GM12878 (cell line): ENCODE measurements at regions not wholly inside any gene's neighbourhood (a gene's known extent, or its start where the extent isn't known, plus 50 kb on each side); places are given as distances from the start of the nearest gene placed in this dataset.

Source experiments
- ATAC-seq: fragments of 200-7000 bp; cut with Tn5 transposase; 3 replicates; pipeline ENCODE4 v1.9.1; 2020; ENCODE audit warnings: mild to moderate bottlenecking, moderate library complexity
- BruUV-seq: library from RNA; stranded (reverse); fragments of 400-500 nt; replicated peaks from 2 replicates; lab custom pipeline; 2021; lab: Mats Ljungman, UMichigan
- CTCF ChIA-PET: fragments of 300-600 bp; sonication (Branson Sonifier 250); formaldehyde crosslinking; extraction: SDS; loops from one replicate; lab custom pipeline; 2021; ENCODE audit warnings: inconsistent platforms; lab: Yijun Ruan, JAX
- POLR2A ChIA-PET: fragments of 350-600 bp; formaldehyde crosslinking; extraction: SDS; loops from one replicate; lab custom pipeline; 2021; ENCODE audit warnings: inconsistent platforms; lab: Charles Lee
- RAD21 ChIA-PET: fragments of 300-600 bp; sonication (Branson Sonifier 250); formaldehyde crosslinking; loops from one replicate; lab custom pipeline; 2023; ENCODE audit warnings: antibody characterized with exemption; ENCODE audit not compliant: unreplicated experiment; lab: Charles Lee
- SMC1A ChIA-PET: fragments of 300-600 bp; sonication (Branson Sonifier 250); formaldehyde crosslinking; loops from one replicate; lab custom pipeline; 2023; ENCODE audit not compliant: unreplicated experiment, uncharacterized antibody; lab: Charles Lee
- DNase-seq: peaks from one replicate; pipeline ENCODE4 v3.0.0-alpha.2; 2011; ENCODE audit warnings: low read depth, low spot score
- FAIRE-seq: peaks from 3 replicates; lab custom pipeline; 2011; peaks lifted over from hg19 to GRCh38; lab: Jason Lieb, UNC
- H2AFZ ChIP-seq: 2 replicates; pipeline ENCODE4 v1.6.0; 2011; ENCODE audit warnings: low read depth, low read length, control low read depth; ENCODE audit not compliant: control insufficient read depth
- H3K27ac ChIP-seq: 2 replicates; pipeline ENCODE4 v1.5.1; 2011; ENCODE audit warnings: control low read depth; ENCODE audit not compliant: control insufficient read depth, insufficient read depth
- H3K27me3 ChIP-seq, 2 experiments: replicated peaks in 1 of 2; 2 replicates each; pipeline versions ENCODE4 v1.6.0 to v1.6.1; 2011; ENCODE audit warnings: low read length in 1 of 2; ENCODE audit not compliant: control insufficient read depth in 2 of 2, insufficient read depth in 2 of 2
- H3K36me3 ChIP-seq, 2 experiments: 2 replicates each; pipeline ENCODE4 v1.5.1; 2011; ENCODE audit warnings: low read length in 1 of 2; ENCODE audit not compliant: control insufficient read depth in 2 of 2, insufficient read depth in 2 of 2
- H3K4me1 ChIP-seq: 2 replicates; pipeline ENCODE4 v1.6.1; 2011; ENCODE audit warnings: mild to moderate bottlenecking, low read length, moderate library complexity, mixed read lengths; ENCODE audit not compliant: control insufficient read depth, insufficient read depth
- H3K4me2 ChIP-seq: 2 replicates; pipeline ENCODE4 v1.6.0; 2011; ENCODE audit warnings: control low read depth; ENCODE audit not compliant: control insufficient read depth, insufficient read depth
- H3K4me3 ChIP-seq: fragments of 200-600 bp; sonication (generic); 2 replicates; pipeline ENCODE4 v1.5.1; 2016
- H3K79me2 ChIP-seq: 2 replicates; pipeline ENCODE4 v1.6.0; 2011; ENCODE audit warnings: low read length; ENCODE audit not compliant: control insufficient read depth, insufficient read depth
- H3K9ac ChIP-seq: 2 replicates; pipeline ENCODE4 v1.8.0; 2011; ENCODE audit warnings: low read length, control low read depth, mixed read lengths; ENCODE audit not compliant: control insufficient read depth, insufficient read depth
- H3K9me3 ChIP-seq: replicated peaks from 3 replicates; pipeline ENCODE4 v1.5.1; 2011; ENCODE audit warnings: mild to moderate bottlenecking, low read length; ENCODE audit not compliant: control insufficient read depth, insufficient read depth
- H4K20me1 ChIP-seq: 2 replicates; pipeline ENCODE4 v1.6.0; 2011; ENCODE audit not compliant: control insufficient read depth, insufficient read depth
- MEF2B ChIP-seq: fragments of 450-650 bp; IDR thresholded peaks from 2 replicates; pipeline ENCODE4 v1.6.1; 2018; ENCODE audit warnings: mild to moderate bottlenecking, moderate library complexity; ENCODE audit not compliant: partially characterized antibody, poor library complexity, severe bottlenecking
- MTA3 ChIP-seq: IDR thresholded peaks from 2 replicates; pipeline ENCODE4 v1.6.1; 2012; ENCODE audit warnings: low read length, inconsistent platforms, borderline replicate concordance
- RELA ChIP-seq: fragments of 450-650 bp; IDR thresholded peaks from 2 replicates; pipeline ENCODE4 v1.8.0; 2014; ENCODE audit warnings: borderline replicate concordance; ENCODE audit not compliant: partially characterized antibody
- TCF3 ChIP-seq: IDR thresholded peaks from 2 replicates; pipeline ENCODE4 v1.6.1; 2012; ENCODE audit warnings: low read depth, mild to moderate bottlenecking, low read length, borderline replicate concordance; ENCODE audit not compliant: insufficient read depth
- USF2 ChIP-seq: IDR thresholded peaks from 2 replicates; pipeline ENCODE4 v1.6.1; 2011; ENCODE audit warnings: low read depth, low read length, improper control_type of control experiment, borderline replicate concordance
- WGBS: methylation state at CpG from one replicate; pipeline ENCODE4 v1.1.6; 2016; ENCODE audit warnings: low lambda C conversion rate; ENCODE audit not compliant: insufficient replicate concordance, insufficient coverage; ENCODE audit errors: missing lambda C conversion rate; 5-methylcytosine and 5-hydroxymethylcytosine counted together
- in situ Hi-C: fragments of 300-500 bp; cut with MboI; formaldehyde crosslinking; loops from 9 replicates; pipeline ENCODE4 v1.14.3; 2018; ENCODE audit warnings: mixed read lengths
- intact Hi-C: fragments of 100-400 bp; cut with micrococcal nuclease; formaldehyde crosslinking; loops from one replicate; pipeline ENCODE4 v1.14.2; 2022; ENCODE audit not compliant: unreplicated experiment

GRCh38 chr14:82328442-82328841 is 794.8 kb upstream of the SEL1L start (continued):
- no peak for TF ChIP-seq USF2
- no peak for TF ChIP-seq TCF3
- no peak for TF ChIP-seq MEF2B

- ChIA-PET POLR2A (interaction anchor here (0.5 kb wide), 1 partner anchor 23 kb away, joined by 5 read pairs; no protein-coding TSS in a partner anchor), RAD21 (no interaction called here), SMC1A (no interaction called here), CTCF (no interaction called here)
- Histone ChIP-seq H3K27ac (no peak overlapping the region), H2AFZ (no peak overlapping the region), H3K4me3 (no peak overlapping the region), H3K9me3 (no peaks in the 10 kb centered on the region), H4K20me1 (no peaks in the 10 kb centered on the region), H3K9ac (no peak overlapping the region), H3K4me1 (no peaks in the 10 kb centered on the region), H3K27me3 (no peaks in the 10 kb centered on the region), H3K4me2 (no peak overlapping the region), H3K79me2 (no peaks in the 10 kb centered on the region), H3K36me3 (no peaks in the 10 kb centered on the region)
- intact Hi-C loops = no loop called here
- in situ Hi-C loops = no loop called here
- DNase-seq = no peak
- no TSS peak for BruUV-seq
- ATAC-seq = no peak
- no peak for FAIRE-seq
- TF ChIP-seq MTA3 (no peak), RELA (no peak)
- 25% methylated on average over 2 of the region's 2 CpGs for WGBS
Measured at GRCh38 chr14:82341261-82341810, 807.7 kb upstream of the SEL1L start.
